ENCODE measurements at regions not wholly inside any gene's neighbourhood (a gene's known extent, or its start where the extent isn't known, plus 50 kb on each side); places are given as distances from the start of the nearest gene placed in this dataset.

- no peak for TF ChIP-seq CTCF (IDR thresholded peaks at IDR 0.05; ENCODE audit: insufficient read depth, low read length)
- no peak for TF ChIP-seq REST (IDR thresholded peaks at IDR 0.05; ENCODE audit: insufficient replicate concordance, low read depth)
- TF ChIP-seq POLR2AphosphoS5 (IDR thresholded peaks at IDR 0.05; ENCODE audit: low read depth), result no peak
Observed at GRCh38 chr11:11016943-11017342, 159.1 kb upstream of the ZBED5 start.

Data from HL-60 (cell line).